HG03025 (cell line): ENCODE measurements at regions not wholly inside any gene's neighbourhood (a gene's known extent, or its start where the extent isn't known, plus 50 kb on each side); places are given as distances from the start of the nearest gene placed in this dataset.

Experiments
- ATAC-seq: cut with Tn5 transposase; IDR thresholded peaks from one replicate; pipeline ENCODE4 v1.9.1; 2021; ENCODE audit warnings: mild to moderate bottlenecking, moderate library complexity; ENCODE audit not compliant: unreplicated experiment, low FRiP score

- no peak for ATAC-seq
These were observed 100.6 kb upstream of the IER5L start for GRCh38 chr9:129278391-129279237.

- ATAC-seq, result no peak
These were observed 98.6 kb upstream of the IER5L start for GRCh38 chr9:129276486-129277230.

- ATAC-seq, result no peak
These were observed 97.7 kb upstream of the IER5L start for GRCh38 chr9:129275626-129276247.

GRCh38 chr9:129273941-129274684 is 96.1 kb upstream of the IER5L start:
- ATAC-seq, result no peak

GRCh38 chr9:129273136-129273895 is 95.3 kb upstream of the IER5L start:
- ATAC-seq, result no peak

- no peak for ATAC-seq
These were observed 94.4 kb upstream of the IER5L start for GRCh38 chr9:129272348-129273025.

- peak; percentile 45 for ATAC-seq
These were observed 92.9 kb upstream of the IER5L start for GRCh38 chr9:129270903-129271431.

- peak; percentile 48 for ATAC-seq
These were observed 92.1 kb upstream of the IER5L start for GRCh38 chr9:129270205-129270604.

GRCh38 chr9:129267141-129267540 is 89.1 kb upstream of the IER5L start:
- ATAC-seq, result no peak

GRCh38 chr9:129266536-129266935 is 88.5 kb upstream of the IER5L start:
- ATAC-seq, result no peak

GRCh38 chr9:129264388-129264787 is 86.3 kb upstream of the IER5L start:
- no peak for ATAC-seq

- no peak for ATAC-seq
These were observed 85.8 kb upstream of the IER5L start for GRCh38 chr9:129263836-129264235.

GRCh38 chr9:129262261-129262660 is 84.2 kb upstream of the IER5L start:
- no peak for ATAC-seq

- no peak for ATAC-seq
These were observed 81.3 kb upstream of the IER5L start for GRCh38 chr9:129259375-129259774.

GRCh38 chr9:129258823-129259301 is 80.8 kb upstream of the IER5L start:
- ATAC-seq, result no peak

- ATAC-seq, result no peak
These were observed 80.2 kb upstream of the IER5L start for GRCh38 chr9:129258124-129258822.

GRCh38 chr9:129256959-129257713 is 79.1 kb upstream of the IER5L start:
- no peak for ATAC-seq
